ENCODE measurements at regions not wholly inside any gene's neighbourhood (a gene's known extent, or its start where the extent isn't known, plus 50 kb on each side); places are given as distances from the start of the nearest gene placed in this dataset.

DNA sequence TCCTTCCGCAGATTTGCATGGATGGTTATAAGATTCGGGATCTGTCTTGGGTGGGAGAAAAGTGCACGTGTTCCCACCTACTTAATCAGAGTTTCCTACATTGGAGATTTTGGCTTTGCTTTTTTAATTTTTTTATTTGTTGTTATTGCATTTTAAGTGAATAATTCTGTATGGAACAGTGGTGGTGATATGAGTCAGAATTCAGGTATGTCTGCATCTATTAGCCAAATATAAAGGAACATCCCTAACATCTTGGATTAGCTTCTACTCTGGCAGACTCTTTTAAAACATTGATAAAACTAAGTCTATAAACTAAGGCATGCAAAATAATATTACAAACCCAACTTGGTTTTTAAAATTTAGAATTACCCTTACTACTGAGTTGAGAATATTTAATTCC is 659.8 kb upstream of the EPHA5 start:
- Histone ChIP-seq H3K27me3 (ENCODE audit: control insufficient read depth, extremely low read depth, insufficient read depth, low read length) (no peaks in the 10 kb centered on the region), H3K36me3 (ENCODE audit: control insufficient read depth in 2 of 2, extremely low read depth in 1 of 2, insufficient read depth in 2 of 2, low read length in 2 of 2) (no peaks in the 10 kb centered on the region), H3K4me1 (ENCODE audit: control insufficient read depth, extremely low read depth, insufficient read depth, low read length) (no peaks in the 10 kb centered on the region), H3K27ac (ENCODE audit: control insufficient read depth, insufficient read depth, low read length) (no peak overlapping the region), H3K4me3 (ENCODE audit: control insufficient read depth in 2 of 3, extremely low read depth in 1 of 3, insufficient read depth in 2 of 3, low read depth in 1 of 3, low read length in 3 of 3) (no peak overlapping the region), H3K79me2 (ENCODE audit: control insufficient read depth, insufficient read depth, low read length) (no peaks in the 10 kb centered on the region), H4K20me1 (ENCODE audit: control insufficient read depth, extremely low read depth, insufficient read depth, low read length) (no peaks in the 10 kb centered on the region), H3K9me3 (ENCODE audit: control insufficient read depth, low read depth, low read length) (no peaks in the 10 kb centered on the region), H3K9me1 (ENCODE audit: control insufficient read depth, extremely low read depth, insufficient read depth, low read length) (no peaks in the 10 kb centered on the region), H3K9ac (ENCODE audit: control insufficient read depth, extremely low read depth, insufficient read depth, low read length) (no peak overlapping the region), H2AFZ (ENCODE audit: control insufficient read depth, low read length) (no peak overlapping the region), H3K4me2 (ENCODE audit: control insufficient read depth, extremely low read depth, insufficient read depth, low read depth, low read length) (no peak overlapping the region)
- DNase-seq (ENCODE audit: low read depth, low spot score) (no peak), FAIRE-seq (no peak)
- dilution Hi-C loops (cut with MboI; ENCODE audit: extremely low pct_ligation_motif_present, low sequenced_read_pairs) = no loop called here
- no peak for TF ChIP-seq EZH2 (IDR thresholded peaks at IDR 0.05; ENCODE audit: low read length)
- TF ChIP-seq, protein P1, sequence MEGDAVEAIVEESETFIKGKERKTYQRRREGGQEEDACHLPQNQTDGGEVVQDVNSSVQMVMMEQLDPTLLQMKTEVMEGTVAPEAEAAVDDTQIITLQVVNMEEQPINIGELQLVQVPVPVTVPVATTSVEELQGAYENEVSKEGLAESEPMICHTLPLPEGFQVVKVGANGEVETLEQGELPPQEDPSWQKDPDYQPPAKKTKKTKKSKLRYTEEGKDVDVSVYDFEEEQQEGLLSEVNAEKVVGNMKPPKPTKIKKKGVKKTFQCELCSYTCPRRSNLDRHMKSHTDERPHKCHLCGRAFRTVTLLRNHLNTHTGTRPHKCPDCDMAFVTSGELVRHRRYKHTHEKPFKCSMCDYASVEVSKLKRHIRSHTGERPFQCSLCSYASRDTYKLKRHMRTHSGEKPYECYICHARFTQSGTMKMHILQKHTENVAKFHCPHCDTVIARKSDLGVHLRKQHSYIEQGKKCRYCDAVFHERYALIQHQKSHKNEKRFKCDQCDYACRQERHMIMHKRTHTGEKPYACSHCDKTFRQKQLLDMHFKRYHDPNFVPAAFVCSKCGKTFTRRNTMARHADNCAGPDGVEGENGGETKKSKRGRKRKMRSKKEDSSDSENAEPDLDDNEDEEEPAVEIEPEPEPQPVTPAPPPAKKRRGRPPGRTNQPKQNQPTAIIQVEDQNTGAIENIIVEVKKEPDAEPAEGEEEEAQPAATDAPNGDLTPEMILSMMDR (optimal IDR thresholded peaks at IDR 0.05 in 1 of 3, IDR thresholded peaks at IDR 0.05 in 1 of 3, conservative IDR thresholded peaks at IDR 0.05 in 1 of 3; ENCODE audit: extremely low read depth in 1 of 3, insufficient read depth in 2 of 3, low read length in 3 of 3) = no peak

DNA sequence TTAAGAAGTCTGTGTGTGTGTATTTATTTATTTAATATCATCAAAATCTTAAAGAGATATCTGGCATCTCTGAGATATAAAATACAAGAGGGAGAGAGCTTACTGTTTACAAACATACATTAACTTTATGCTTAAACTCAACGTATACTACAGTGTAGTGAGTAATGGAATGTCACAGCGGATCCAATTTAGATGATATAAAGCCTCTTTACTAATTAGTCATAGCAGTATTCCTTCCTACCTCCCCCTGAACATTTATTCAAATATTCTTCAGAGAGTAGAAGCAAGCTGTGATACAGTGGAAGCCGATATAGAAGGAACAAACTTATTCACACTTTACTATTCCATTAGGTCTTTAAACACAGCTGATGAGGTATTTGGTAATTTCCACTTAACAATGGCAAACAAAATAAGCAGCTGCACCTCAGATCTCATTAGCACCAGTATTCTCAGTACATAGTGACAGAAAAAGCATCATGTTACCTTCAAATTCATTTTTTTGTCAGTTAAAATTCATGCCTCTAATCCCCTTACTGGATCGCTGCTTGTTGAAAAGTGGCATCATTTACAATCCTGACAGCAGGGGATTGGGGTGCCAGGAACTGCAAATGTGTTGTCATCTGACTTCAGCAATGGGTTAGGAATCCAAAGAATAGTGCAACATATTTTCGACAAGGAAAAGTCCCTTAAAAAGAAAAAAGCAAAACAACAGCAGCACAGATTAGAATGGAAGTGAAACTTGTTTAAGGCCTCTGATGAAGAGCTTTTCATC is 658.7 kb upstream of the EPHA5 start:
- FAIRE-seq = no peak
- no peaks in the 10 kb centered on the region for H3K79me2 ChIP-seq (ENCODE audit: control insufficient read depth, insufficient read depth, low read length)
- H3K36me3 ChIP-seq (ENCODE audit: control insufficient read depth in 2 of 2, extremely low read depth in 1 of 2, insufficient read depth in 2 of 2, low read length in 2 of 2) = no peaks in the 10 kb centered on the region
- no peak overlapping the region for H3K4me3 ChIP-seq (ENCODE audit: control insufficient read depth in 2 of 3, extremely low read depth in 1 of 3, insufficient read depth in 2 of 3, low read depth in 1 of 3, low read length in 3 of 3)
- H3K27me3 ChIP-seq (ENCODE audit: control insufficient read depth, extremely low read depth, insufficient read depth, low read length) = no peaks in the 10 kb centered on the region
- no peak overlapping the region for H3K9ac ChIP-seq (ENCODE audit: control insufficient read depth, extremely low read depth, insufficient read depth, low read length)
- H4K20me1 ChIP-seq (ENCODE audit: control insufficient read depth, extremely low read depth, insufficient read depth, low read length) = no peaks in the 10 kb centered on the region
- H3K9me3 ChIP-seq (ENCODE audit: control insufficient read depth, low read depth, low read length) = no peaks in the 10 kb centered on the region
- TF ChIP-seq EZH2 (IDR thresholded peaks at IDR 0.05; ENCODE audit: low read length) = no peak
- TF ChIP-seq, protein P1 (optimal IDR thresholded peaks at IDR 0.05 in 1 of 3, IDR thresholded peaks at IDR 0.05 in 1 of 3, conservative IDR thresholded peaks at IDR 0.05 in 1 of 3; ENCODE audit: extremely low read depth in 1 of 3, insufficient read depth in 2 of 3, low read length in 3 of 3) = no peak
- no peak overlapping the region for H3K4me2 ChIP-seq (ENCODE audit: control insufficient read depth, extremely low read depth, insufficient read depth, low read depth, low read length)
- DNase-seq (ENCODE audit: low read depth, low spot score) = no peak
- dilution Hi-C loops (cut with MboI; ENCODE audit: extremely low pct_ligation_motif_present, low sequenced_read_pairs) = no loop called here
- H3K9me1 ChIP-seq (ENCODE audit: control insufficient read depth, extremely low read depth, insufficient read depth, low read length) = no peaks in the 10 kb centered on the region
- no peak overlapping the region for H3K27ac ChIP-seq (ENCODE audit: control insufficient read depth, insufficient read depth, low read length)
- no peaks in the 10 kb centered on the region for H3K4me1 ChIP-seq (ENCODE audit: control insufficient read depth, extremely low read depth, insufficient read depth, low read length)
- H2AFZ ChIP-seq (ENCODE audit: control insufficient read depth, low read length) = no peak overlapping the region

Data from keratinocyte (primary cell).